H1 (cell line): ENCODE measurements at regions not wholly inside any gene's neighbourhood (a gene's known extent, or its start where the extent isn't known, plus 50 kb on each side); places are given as distances from the start of the nearest gene placed in this dataset.

Experiments
- CTCF ChIA-PET: fragments of 300-600 bp; sonication (Branson Sonifier 250); formaldehyde crosslinking; loops from one replicate; lab custom pipeline; 2021; ENCODE audit not compliant: partially characterized antibody; lab: Charles Lee
- POLR2A ChIA-PET: fragments of 300-600 bp; sonication (Branson Sonifier 250); formaldehyde crosslinking; loops from one replicate; lab custom pipeline; 2021; ENCODE audit warnings: inconsistent platforms; ENCODE audit not compliant: partially characterized antibody; lab: Charles Lee
- DNase-seq, 2 experiments: peaks; one replicate each; pipeline versions ENCODE4 v3.0.0 to v3.0.0-alpha.2; 2010 to 2022; ENCODE audit warnings: low spot score in 2 of 2, low read depth in 1 of 2, mixed read lengths in 1 of 2
- FAIRE-seq: peaks from 2 replicates; lab custom pipeline; 2011; peaks lifted over from hg19 to GRCh38; lab: Jason Lieb, UNC
- H2AFZ ChIP-seq: 2 replicates; pipeline ENCODE4 v1.8.1; 2012; ENCODE audit warnings: low read length, inconsistent platforms
- H2AK5ac ChIP-seq: 2 replicates; pipeline ENCODE4 v1.6.1; 2013; ENCODE audit warnings: low read depth, low read length
- H2BK120ac ChIP-seq: replicated peaks from 2 replicates; pipeline ENCODE3; 2013; ENCODE audit warnings: low read depth, low read length, inconsistent platforms
- H2BK12ac ChIP-seq: 2 replicates; pipeline ENCODE4 v1.6.1; 2013; ENCODE audit warnings: low read depth, low read length
- H2BK15ac ChIP-seq: 2 replicates; pipeline ENCODE4 v1.6.1; 2013; ENCODE audit warnings: low read length
- H2BK20ac ChIP-seq: 2 replicates; pipeline ENCODE4 v1.6.1; 2013; ENCODE audit warnings: low read length
- H2BK5ac ChIP-seq: 2 replicates; pipeline ENCODE4 v1.6.1; 2013; ENCODE audit warnings: low read depth, low read length
- H3K14ac ChIP-seq: 2 replicates; pipeline ENCODE4 v1.6.1; 2013; ENCODE audit warnings: inconsistent platforms; ENCODE audit not compliant: insufficient read length
- H3K18ac ChIP-seq: 2 replicates; pipeline ENCODE4 v1.6.1; 2013; ENCODE audit warnings: low read length; ENCODE audit errors: extremely low read depth
- H3K23ac ChIP-seq: 2 replicates; pipeline ENCODE4 v1.6.1; 2013; ENCODE audit warnings: inconsistent platforms; ENCODE audit not compliant: insufficient read length
- H3K23me2 ChIP-seq: 2 replicates; pipeline ENCODE4 v1.6.1; 2013; ENCODE audit warnings: low read depth, low read length
- H3K27ac ChIP-seq: 2 replicates; pipeline ENCODE4 v1.6.1; 2011; ENCODE audit warnings: low read depth, low read length, inconsistent platforms
- H3K27me3 ChIP-seq, 4 experiments: replicated peaks in 1 of 4; 1 replicate in 1 of 4; 2 replicates in 3 of 4; pipeline versions ENCODE4 v1.6.1 to v1.8.1; 2011 to 2013; ENCODE audit warnings: low read length in 3 of 4, mild to moderate bottlenecking in 3 of 4, inconsistent platforms in 2 of 4, mixed read lengths in 2 of 4, moderate library complexity in 1 of 4; ENCODE audit not compliant: control insufficient read depth in 3 of 4, insufficient read depth in 3 of 4; ENCODE audit errors: extremely low read depth in 1 of 4
- H3K36me3 ChIP-seq, 4 experiments: 2 replicates each; pipeline versions ENCODE4 v1.6.1 to v1.8.1; 2011 to 2013; ENCODE audit warnings: mild to moderate bottlenecking in 4 of 4, low read length in 3 of 4, moderate library complexity in 2 of 4, control low read depth in 1 of 4, inconsistent platforms in 1 of 4; ENCODE audit not compliant: insufficient read depth in 4 of 4, control insufficient read depth in 2 of 4
- H3K4ac ChIP-seq: replicated peaks from 2 replicates; pipeline ENCODE3; 2013; ENCODE audit warnings: low read length, low read depth, mixed read lengths, inconsistent platforms; ENCODE audit not compliant: insufficient read length
- H3K4me1 ChIP-seq, 4 experiments: replicated peaks in 1 of 4; 1 replicate in 1 of 4; 2 replicates in 3 of 4; pipeline versions ENCODE4 v1.6.1 to v1.8.1; 2011 to 2013; ENCODE audit warnings: low read length in 3 of 4, inconsistent platforms in 2 of 4, mixed read lengths in 1 of 4; ENCODE audit not compliant: insufficient read depth in 4 of 4, control insufficient read depth in 3 of 4
- H3K4me2 ChIP-seq, 2 experiments: 2 replicates each; pipeline versions ENCODE4 v1.6.1 to v1.8.1; 2011 to 2013; ENCODE audit warnings: low read depth in 2 of 2, low read length in 2 of 2, control low read depth in 1 of 2, inconsistent platforms in 1 of 2, mild to moderate bottlenecking in 1 of 2; ENCODE audit not compliant: insufficient read depth in 1 of 2
- H3K4me3 ChIP-seq, 4 experiments: fragments of 200-600, 300-600 bp in 1 of 4; sonication (generic), shearing (Covaris generic), sonication (Bioruptor Twin) in 1 of 4; 2 replicates each; pipeline versions ENCODE4 v1.5.1 to v1.8.1; 2011 to 2016; ENCODE audit warnings: low read length in 4 of 4, low read depth in 3 of 4, control low read depth in 2 of 4, inconsistent platforms in 2 of 4, mild to moderate bottlenecking in 2 of 4, mixed read lengths in 1 of 4, moderate library complexity in 1 of 4; ENCODE audit not compliant: insufficient read depth in 2 of 4; ENCODE audit errors: extremely low read depth in 1 of 4
- H3K56ac ChIP-seq: replicated peaks from 2 replicates; pipeline ENCODE3; 2013; ENCODE audit warnings: low read depth, mild to moderate bottlenecking, mixed read lengths, low read length, inconsistent platforms; ENCODE audit not compliant: insufficient read length
- H3K79me1 ChIP-seq: 2 replicates; pipeline ENCODE4 v1.6.1; 2013; ENCODE audit warnings: low read depth, low read length, control low read depth
- H3K79me2 ChIP-seq, 2 experiments: 2 replicates each; pipeline versions ENCODE4 v1.6.1 to v1.8.1; 2012 to 2013; ENCODE audit warnings: low read length in 2 of 2, mild to moderate bottlenecking in 2 of 2, inconsistent platforms in 1 of 2; ENCODE audit not compliant: insufficient read depth in 2 of 2, control insufficient read depth in 1 of 2
- H3K9ac ChIP-seq, 4 experiments: replicated peaks in 1 of 4; 1 replicate in 1 of 4; 2 replicates in 3 of 4; pipeline versions ENCODE4 v1.6.1 to v1.8.1; 2011 to 2013; ENCODE audit warnings: low read depth in 3 of 4, low read length in 3 of 4, control low read depth in 2 of 4, mild to moderate bottlenecking in 2 of 4, moderate library complexity in 2 of 4, inconsistent platforms in 1 of 4; ENCODE audit errors: extremely low read depth in 1 of 4
- H3K9me3 ChIP-seq, 2 experiments: 2 replicates each; pipeline versions ENCODE4 v1.6.1 to v1.8.1; 2012 to 2013; ENCODE audit warnings: mild to moderate bottlenecking in 2 of 2, moderate library complexity in 2 of 2, control low read depth in 1 of 2, inconsistent platforms in 1 of 2, low read depth in 1 of 2, low read length in 1 of 2, mixed read lengths in 1 of 2; ENCODE audit not compliant: insufficient read depth in 2 of 2
- H4K20me1 ChIP-seq, 2 experiments: replicated peaks in 1 of 2; 2 replicates each; pipeline versions ENCODE3 to v1.8.1; 2011 to 2013; ENCODE audit warnings: inconsistent platforms in 2 of 2, low read length in 2 of 2, mild to moderate bottlenecking in 1 of 2; ENCODE audit not compliant: insufficient read depth in 2 of 2, control insufficient read depth in 1 of 2
- H4K5ac ChIP-seq: 2 replicates; pipeline ENCODE4 v1.6.1; 2013; ENCODE audit warnings: low read length, low read depth, mixed read lengths, inconsistent platforms; ENCODE audit not compliant: insufficient read length
- H4K8ac ChIP-seq: 2 replicates; pipeline ENCODE4 v1.8.0; 2013; ENCODE audit warnings: mild to moderate bottlenecking, moderate library complexity, low read length, inconsistent platforms; ENCODE audit not compliant: insufficient read depth; ENCODE audit errors: extremely low read depth
- H4K91ac ChIP-seq: replicated peaks from 2 replicates; pipeline ENCODE3; 2013; ENCODE audit warnings: low read length, mixed read lengths, inconsistent platforms; ENCODE audit not compliant: insufficient read length
- BCL11A ChIP-seq, 2 experiments: IDR thresholded peaks; one replicate each; pipeline ENCODE4 v1.6.1; 2011; ENCODE audit warnings: low read depth in 2 of 2, low read length in 2 of 2, mild to moderate bottlenecking in 2 of 2
- HDAC2 ChIP-seq, 2 experiments: fragments of 300-600 bp in 1 of 2; sonication (generic) in 1 of 2; IDR thresholded peaks; 2 replicates each; pipeline ENCODE4 v1.6.1; 2011 to 2012; ENCODE audit warnings: low read depth in 2 of 2, low read length in 2 of 2, mild to moderate bottlenecking in 2 of 2, moderate library complexity in 2 of 2, borderline replicate concordance in 1 of 2, inconsistent platforms in 1 of 2
- HDAC6 ChIP-seq: IDR thresholded peaks from one replicate; pipeline ENCODE4 v1.7.1; 2012; ENCODE audit warnings: low read depth, mild to moderate bottlenecking, inconsistent platforms, low read length, moderate library complexity
- MAX ChIP-seq: IDR thresholded peaks from 2 replicates; pipeline ENCODE4 v1.6.1; 2012; ENCODE audit warnings: inconsistent platforms
- SP1 ChIP-seq: IDR thresholded peaks from 2 replicates; pipeline ENCODE4 v1.6.1; 2011; ENCODE audit warnings: low read depth, low read length
- SP2 ChIP-seq: IDR thresholded peaks from 2 replicates; pipeline ENCODE4 v1.6.1; 2012; ENCODE audit warnings: mild to moderate bottlenecking, low read length, inconsistent platforms
- TBP ChIP-seq: IDR thresholded peaks from 2 replicates; pipeline ENCODE4 v1.6.1; 2011; ENCODE audit warnings: low read depth, low read length, improper control_type of control experiment
- ZNF274 ChIP-seq: IDR thresholded peaks from 2 replicates; pipeline ENCODE4 v1.7.0; 2012; ENCODE audit warnings: low read length, borderline replicate concordance; ENCODE audit errors: extremely low read depth
- WGBS, 2 experiments: shearing (Covaris generic) in 1 of 2; methylation state at CpG; one replicate each; pipeline versions ENCODE4 v1.1.6 to v1.1.7; 2013 to 2015; ENCODE audit warnings: low lambda C conversion rate in 2 of 2, mixed read lengths in 2 of 2, inconsistent platforms in 1 of 2, low coverage in 1 of 2, missing lambda C conversion rate in 1 of 2; ENCODE audit not compliant: insufficient replicate concordance in 2 of 2, insufficient coverage in 1 of 2, insufficient read length in 1 of 2; ENCODE audit errors: extremely low coverage in 1 of 2, missing lambda C conversion rate in 1 of 2; 5-methylcytosine and 5-hydroxymethylcytosine counted together

- WGBS, 2 experiments: 77% methylated on average over 1 of the region's 1 CpG; no CpG with 5 or more reads in 1 of the 2 experiments
- FAIRE-seq: no peak
- H2BK12ac ChIP-seq: no peak overlapping the region
These were observed 1377.2 kb upstream of the MIR17HG start for GRCh38 chr13:89970353-89970709.

More at GRCh38 chr13:89970353-89970709, 1377.2 kb upstream of the MIR17HG start:
- Histone ChIP-seq H4K20me1 (no peaks in the 10 kb centered on the region), H3K14ac (no peak overlapping the region), H4K5ac (no peak overlapping the region), H2BK15ac (no peak overlapping the region), H3K79me2 (no peaks in the 10 kb centered on the region), H3K4ac (no peak overlapping the region), H3K27me3 (no peaks in the 10 kb centered on the region), H2BK5ac (no peak overlapping the region), H3K9ac (no peak overlapping the region), H4K8ac (no peak overlapping the region), H2BK120ac (no peak overlapping the region), H3K79me1 (no peaks in the 10 kb centered on the region), H3K36me3 (no peaks in the 10 kb centered on the region), H3K18ac (no peak overlapping the region), H2AK5ac (no peak overlapping the region), H3K4me1 (no peaks in the 10 kb centered on the region), H4K91ac (no peak overlapping the region), H3K23me2 (0 out of 2 replicates have a peak, but pooled peaks cover 3% of the 10 kb centered on the region), H3K23ac (no peak overlapping the region), H3K9me3 (no peaks in the 10 kb centered on the region), H3K27ac (no peak overlapping the region), H2AFZ (no peak overlapping the region), H3K4me3 (no peak overlapping the region), H2BK20ac (no peak overlapping the region), H3K56ac (no peak overlapping the region), H3K4me2 (no peak overlapping the region)
- CTCF ChIA-PET: interaction anchor here (1.2 kb wide), 1 partner anchor 20 kb away, joined by 3 read pairs; no protein-coding TSS in a partner anchor
- no peak for TF ChIP-seq SP2
- TF ChIP-seq HDAC6: no peak
- TF ChIP-seq ZNF274: no peak
- TF ChIP-seq HDAC2 (IDR thresholded peaks at IDR 0.05; ENCODE audit: borderline replicate concordance in 1 of 2, low read depth in 2 of 2, low read length in 2 of 2): no peak
- no peak for TF ChIP-seq MAX
- no peak for TF ChIP-seq SP1
- TF ChIP-seq TBP: no peak
- TF ChIP-seq BCL11A (IDR thresholded peaks at IDR 0.05; ENCODE audit: low read depth in 2 of 2, low read length in 2 of 2): no peak
- POLR2A ChIA-PET: no interaction called here
- no peak for DNase-seq
